Testis (tissue), 2 donors: ENCODE measurements at regions not wholly inside any gene's neighbourhood (a gene's known extent, or its start where the extent isn't known, plus 50 kb on each side); places are given as distances from the start of the nearest gene placed in this dataset.

Source experiments
- POLR2A ChIP-seq: fragments of 450-650 bp; IDR thresholded peaks from one replicate; pipeline ENCODE4 v1.6.1; 2017; ENCODE audit warnings: antibody characterized with exemption, mild to moderate bottlenecking, moderate library complexity
- TF ChIP-seq, protein P1 (sequence below), 3 experiments: fragments of 450-650 bp in 2 of 3; fragments of 200-600 bp in 1 of 3; sonication (generic) in 1 of 3; IDR thresholded peaks; one replicate each; pipeline ENCODE4 v1.5.1; 2016 to 2019; ENCODE audit warnings: antibody characterized with exemption in 3 of 3, mild to moderate bottlenecking in 2 of 3, moderate library complexity in 1 of 3

DNA sequence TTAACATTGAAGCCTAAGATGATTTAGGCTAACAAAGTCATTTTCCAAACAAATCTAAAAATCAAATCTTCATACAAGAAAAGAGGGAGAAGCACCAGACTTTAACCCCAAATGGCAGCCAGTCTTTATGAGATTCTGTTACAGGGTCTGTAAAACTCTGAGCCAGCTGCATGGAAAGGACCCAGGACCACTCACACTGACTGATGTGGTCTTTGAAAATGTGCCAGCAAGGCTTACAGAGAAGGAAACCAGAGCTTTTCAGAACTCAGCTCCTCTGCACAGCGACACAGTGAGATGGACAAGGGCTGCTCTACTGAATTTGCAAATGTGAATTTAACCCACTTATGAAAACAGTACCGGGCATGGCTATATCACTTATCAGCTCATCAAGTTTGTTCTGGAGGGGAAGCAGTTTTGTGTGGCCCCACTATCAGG is 98.8 kb upstream of the SERP2 start:
- TF ChIP-seq, protein P1, sequence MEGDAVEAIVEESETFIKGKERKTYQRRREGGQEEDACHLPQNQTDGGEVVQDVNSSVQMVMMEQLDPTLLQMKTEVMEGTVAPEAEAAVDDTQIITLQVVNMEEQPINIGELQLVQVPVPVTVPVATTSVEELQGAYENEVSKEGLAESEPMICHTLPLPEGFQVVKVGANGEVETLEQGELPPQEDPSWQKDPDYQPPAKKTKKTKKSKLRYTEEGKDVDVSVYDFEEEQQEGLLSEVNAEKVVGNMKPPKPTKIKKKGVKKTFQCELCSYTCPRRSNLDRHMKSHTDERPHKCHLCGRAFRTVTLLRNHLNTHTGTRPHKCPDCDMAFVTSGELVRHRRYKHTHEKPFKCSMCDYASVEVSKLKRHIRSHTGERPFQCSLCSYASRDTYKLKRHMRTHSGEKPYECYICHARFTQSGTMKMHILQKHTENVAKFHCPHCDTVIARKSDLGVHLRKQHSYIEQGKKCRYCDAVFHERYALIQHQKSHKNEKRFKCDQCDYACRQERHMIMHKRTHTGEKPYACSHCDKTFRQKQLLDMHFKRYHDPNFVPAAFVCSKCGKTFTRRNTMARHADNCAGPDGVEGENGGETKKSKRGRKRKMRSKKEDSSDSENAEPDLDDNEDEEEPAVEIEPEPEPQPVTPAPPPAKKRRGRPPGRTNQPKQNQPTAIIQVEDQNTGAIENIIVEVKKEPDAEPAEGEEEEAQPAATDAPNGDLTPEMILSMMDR (IDR thresholded peaks at IDR 0.05) = no peak
- TF ChIP-seq POLR2A = no peak
